ENCODE measurements at regions not wholly inside any gene's neighbourhood (a gene's known extent, or its start where the extent isn't known, plus 50 kb on each side); places are given as distances from the start of the nearest gene placed in this dataset.

DNA sequence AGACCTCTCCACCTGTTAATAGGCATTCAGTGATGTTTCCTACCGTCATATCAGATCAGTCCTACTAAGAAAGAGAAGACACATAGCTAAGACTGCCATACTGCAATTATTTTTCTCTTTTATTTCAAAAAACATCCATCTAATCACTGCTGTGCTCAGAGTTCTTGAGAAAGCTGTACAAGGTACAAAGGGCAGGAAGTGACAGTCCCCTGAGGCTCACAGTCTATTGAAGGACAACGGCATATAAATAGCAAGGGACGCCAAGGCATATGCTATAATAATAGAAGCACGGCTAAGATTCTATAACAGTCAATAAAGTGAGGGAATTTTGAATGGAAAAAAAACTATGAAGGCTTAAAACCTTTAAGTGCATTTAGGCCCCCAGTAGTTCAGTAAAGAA, 415.3 kb upstream of the NRP1 start:
- H3K27me3 ChIP-seq (ENCODE audit: insufficient read depth, low read length): no peaks in the 10 kb centered on the region
- no peak overlapping the region for H3K14ac ChIP-seq (ENCODE audit: insufficient read depth, low read length)
- no peak overlapping the region for H3K4me2 ChIP-seq (ENCODE audit: insufficient read depth, insufficient read length, low read length)
- H3K79me1 ChIP-seq (ENCODE audit: insufficient read depth, low read depth, low read length, poor library complexity, severe bottlenecking): no peaks in the 10 kb centered on the region
- H2BK20ac ChIP-seq (ENCODE audit: low read depth, low read length, poor library complexity, severe bottlenecking): no peak overlapping the region
- no CpG with 5 or more reads among the region's 4 CpGs for WGBS (ENCODE audit: extremely low coverage, insufficient read length, low lambda C conversion rate)
- H4K5ac ChIP-seq (ENCODE audit: insufficient read length, low read depth, low read length): no peak overlapping the region
- no peak overlapping the region for H4K91ac ChIP-seq (ENCODE audit: insufficient read length, low read depth, low read length)
- no peak overlapping the region for H2BK120ac ChIP-seq (ENCODE audit: low read depth, low read length, poor library complexity, severe bottlenecking)
- no peaks in the 10 kb centered on the region for H3K79me2 ChIP-seq (ENCODE audit: insufficient read depth, low read length)
- Mint-ChIP-seq H3K9me3 (no peaks in the 10 kb centered on the region), H3K36me3 (ENCODE audit: insufficient read depth in 1 of 3, low read depth in 3 of 3) (no peaks in the 10 kb centered on the region), H3K4me1 (no peaks in the 10 kb centered on the region), H3K27me3 (ENCODE audit: low read depth) (no peaks in the 10 kb centered on the region; the same call in 1 of the 2 replicates), H3K4me3 (no peak overlapping the region), H3K27ac (no peak overlapping the region)
- H3K4ac ChIP-seq (ENCODE audit: low read depth, low read length): no peak overlapping the region
- no peak for DNase-seq
- H3K27ac ChIP-seq (ENCODE audit: insufficient read length, low read depth, low read length): no peak overlapping the region
- no peak overlapping the region for H3K23ac ChIP-seq (ENCODE audit: insufficient read length, low read depth, low read length)
- no peak overlapping the region for H2BK12ac ChIP-seq (ENCODE audit: insufficient read length, low read depth, low read length)
- TF ChIP-seq, protein P1, sequence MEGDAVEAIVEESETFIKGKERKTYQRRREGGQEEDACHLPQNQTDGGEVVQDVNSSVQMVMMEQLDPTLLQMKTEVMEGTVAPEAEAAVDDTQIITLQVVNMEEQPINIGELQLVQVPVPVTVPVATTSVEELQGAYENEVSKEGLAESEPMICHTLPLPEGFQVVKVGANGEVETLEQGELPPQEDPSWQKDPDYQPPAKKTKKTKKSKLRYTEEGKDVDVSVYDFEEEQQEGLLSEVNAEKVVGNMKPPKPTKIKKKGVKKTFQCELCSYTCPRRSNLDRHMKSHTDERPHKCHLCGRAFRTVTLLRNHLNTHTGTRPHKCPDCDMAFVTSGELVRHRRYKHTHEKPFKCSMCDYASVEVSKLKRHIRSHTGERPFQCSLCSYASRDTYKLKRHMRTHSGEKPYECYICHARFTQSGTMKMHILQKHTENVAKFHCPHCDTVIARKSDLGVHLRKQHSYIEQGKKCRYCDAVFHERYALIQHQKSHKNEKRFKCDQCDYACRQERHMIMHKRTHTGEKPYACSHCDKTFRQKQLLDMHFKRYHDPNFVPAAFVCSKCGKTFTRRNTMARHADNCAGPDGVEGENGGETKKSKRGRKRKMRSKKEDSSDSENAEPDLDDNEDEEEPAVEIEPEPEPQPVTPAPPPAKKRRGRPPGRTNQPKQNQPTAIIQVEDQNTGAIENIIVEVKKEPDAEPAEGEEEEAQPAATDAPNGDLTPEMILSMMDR (conservative IDR thresholded peaks at IDR 0.05): no peak
- no peak overlapping the region for H2BK5ac ChIP-seq (ENCODE audit: insufficient read length, low read length)
- H4K8ac ChIP-seq (replicated peaks; ENCODE audit: insufficient read length, low read depth, low read length): no peak overlapping the region
- no peaks in the 10 kb centered on the region for H3K9me3 ChIP-seq (ENCODE audit: control insufficient read depth, low read depth, low read length)
- H2AK5ac ChIP-seq (ENCODE audit: insufficient read length, low read length): no peak overlapping the region
- no peak overlapping the region for H3K18ac ChIP-seq (ENCODE audit: insufficient read length, low read depth, low read length)
- H3K23me2 ChIP-seq (ENCODE audit: insufficient read length, low read depth, low read length, poor library complexity, severe bottlenecking): no peaks in the 10 kb centered on the region
- H2AFZ ChIP-seq (ENCODE audit: low read length): no peak overlapping the region
- H4K20me1 ChIP-seq (ENCODE audit: control insufficient read depth, insufficient read depth, insufficient read length): no peaks in the 10 kb centered on the region
- no peak overlapping the region for H2BK15ac ChIP-seq (ENCODE audit: low read depth, low read length)
- no peak overlapping the region for H3T11ph ChIP-seq (ENCODE audit: low read length)
- H3K4me1 ChIP-seq (ENCODE audit: insufficient read depth, low read length): no peaks in the 10 kb centered on the region
- H3K9ac ChIP-seq (ENCODE audit: extremely low read depth, insufficient read length, low read length): no peak overlapping the region
- H3K56ac ChIP-seq (ENCODE audit: insufficient read length, low read depth, low read length): no peak overlapping the region

Measured in H9 (cell line).